ENCODE measurements at regions not wholly inside any gene's neighbourhood (a gene's known extent, or its start where the extent isn't known, plus 50 kb on each side); places are given as distances from the start of the nearest gene placed in this dataset.

GRCh38 chr22:49203091-49203858 lies 624.4 kb downstream of the BRD1 start:
- TF ChIP-seq, protein P1, sequence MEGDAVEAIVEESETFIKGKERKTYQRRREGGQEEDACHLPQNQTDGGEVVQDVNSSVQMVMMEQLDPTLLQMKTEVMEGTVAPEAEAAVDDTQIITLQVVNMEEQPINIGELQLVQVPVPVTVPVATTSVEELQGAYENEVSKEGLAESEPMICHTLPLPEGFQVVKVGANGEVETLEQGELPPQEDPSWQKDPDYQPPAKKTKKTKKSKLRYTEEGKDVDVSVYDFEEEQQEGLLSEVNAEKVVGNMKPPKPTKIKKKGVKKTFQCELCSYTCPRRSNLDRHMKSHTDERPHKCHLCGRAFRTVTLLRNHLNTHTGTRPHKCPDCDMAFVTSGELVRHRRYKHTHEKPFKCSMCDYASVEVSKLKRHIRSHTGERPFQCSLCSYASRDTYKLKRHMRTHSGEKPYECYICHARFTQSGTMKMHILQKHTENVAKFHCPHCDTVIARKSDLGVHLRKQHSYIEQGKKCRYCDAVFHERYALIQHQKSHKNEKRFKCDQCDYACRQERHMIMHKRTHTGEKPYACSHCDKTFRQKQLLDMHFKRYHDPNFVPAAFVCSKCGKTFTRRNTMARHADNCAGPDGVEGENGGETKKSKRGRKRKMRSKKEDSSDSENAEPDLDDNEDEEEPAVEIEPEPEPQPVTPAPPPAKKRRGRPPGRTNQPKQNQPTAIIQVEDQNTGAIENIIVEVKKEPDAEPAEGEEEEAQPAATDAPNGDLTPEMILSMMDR (IDR thresholded peaks at IDR 0.05): no peak
- no peak for TF ChIP-seq POLR2A (IDR thresholded peaks at IDR 0.05)

All from esophagus squamous epithelium (tissue), 4 donors.